GM12872 (cell line): ENCODE measurements at regions not wholly inside any gene's neighbourhood (a gene's known extent, or its start where the extent isn't known, plus 50 kb on each side); places are given as distances from the start of the nearest gene placed in this dataset.

Source experiments
- CTCF ChIP-seq: IDR thresholded peaks from 3 replicates; pipeline ENCODE4 v1.5.1; 2011; ENCODE audit warnings: low read depth, mild to moderate bottlenecking, low read length, moderate library complexity; ENCODE audit not compliant: insufficient read depth

- TF ChIP-seq CTCF: no peak
Observed at GRCh38 chr1:62955666-62956065, 171.7 kb downstream of the ATG4C start.

GRCh38 chr1:62962014-62962812 lies 178.3 kb downstream of the ATG4C start:
- TF ChIP-seq CTCF: no peak

GRCh38 chr1:62962901-62963776 lies 179.2 kb downstream of the ATG4C start:
- peak; percentile 81 for TF ChIP-seq CTCF

- TF ChIP-seq CTCF: no peak
Observed at GRCh38 chr1:62964141-62964540, 180.2 kb downstream of the ATG4C start.

GRCh38 chr1:62967031-62967430 lies 183.1 kb downstream of the ATG4C start:
- no peak for TF ChIP-seq CTCF

DNA sequence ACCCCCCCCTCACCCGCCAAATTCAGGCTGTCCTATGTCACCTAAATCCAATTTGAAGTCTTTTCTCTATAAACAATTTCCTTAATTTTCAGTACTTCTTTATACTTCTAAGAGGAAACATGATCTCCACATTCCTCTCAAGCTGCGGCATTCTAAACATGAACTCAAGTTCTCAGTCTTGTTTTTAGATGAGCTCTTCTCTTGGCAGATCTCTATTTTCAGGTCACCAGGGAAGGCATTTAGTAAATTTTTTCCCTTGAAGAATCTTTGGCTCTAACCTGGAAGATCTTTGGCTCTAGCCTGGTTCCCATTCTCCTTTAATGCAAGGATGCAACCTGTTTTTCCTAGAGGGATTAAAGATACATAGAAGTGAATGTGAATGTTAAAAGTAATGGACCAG lies 193.4 kb downstream of the ATG4C start:
- TF ChIP-seq CTCF: no peak

DNA sequence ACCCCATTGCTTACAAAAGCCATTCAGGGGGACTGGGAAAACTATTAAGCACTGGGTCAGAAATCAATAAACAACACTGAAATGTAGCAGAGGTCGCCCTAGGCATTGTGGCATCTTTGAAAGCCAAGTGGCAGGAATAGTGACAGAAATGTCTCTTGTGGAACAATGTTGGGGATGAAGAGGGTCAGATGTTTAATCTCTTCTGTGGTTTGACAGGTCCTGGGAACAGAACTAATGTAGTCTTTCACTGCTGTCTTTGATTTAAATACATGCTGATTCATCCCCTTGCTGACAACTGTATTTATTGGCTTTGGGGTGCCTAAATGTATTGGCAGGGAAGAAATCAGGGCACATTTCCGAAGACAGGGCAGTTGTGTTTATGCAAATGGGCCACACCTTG lies 194.8 kb downstream of the ATG4C start:
- TF ChIP-seq CTCF: no peak
